WTC11 (cell line): ENCODE measurements at regions not wholly inside any gene's neighbourhood (a gene's known extent, or its start where the extent isn't known, plus 50 kb on each side); places are given as distances from the start of the nearest gene placed in this dataset.

Source experiments
- ATAC-seq: fragments of 200-7000 bp; cut with Tn5 transposase; 2 replicates; pipeline ENCODE4 v1.10.0; 2021; ENCODE audit warnings: mild to moderate bottlenecking, moderate library complexity
- CTCF ChIA-PET: fragments of 300-600 bp; sonication (Branson Sonifier 250); formaldehyde crosslinking; loops from one replicate; lab custom pipeline; 2021; ENCODE audit warnings: antibody characterized with exemption; lab: Charles Lee
- POLR2A ChIA-PET: fragments of 350-600 bp; sonication (Branson Sonifier 250); formaldehyde crosslinking; loops from one replicate; lab custom pipeline; 2021; ENCODE audit warnings: antibody characterized with exemption; lab: Charles Lee
- DNase-seq: peaks from one replicate; pipeline ENCODE4 v3.0.0; 2021; ENCODE audit warnings: low spot score
- H3K27ac Mint-ChIP-seq: 2 replicates; pipeline ENCODE4 v1.8.0; 2021; ENCODE audit warnings: mixed read lengths
- H3K27me3 Mint-ChIP-seq: 2 replicates; pipeline ENCODE4 v1.8.0; 2021; ENCODE audit warnings: low read depth, mild to moderate bottlenecking, moderate library complexity, mixed read lengths
- H3K36me3 Mint-ChIP-seq: 2 replicates; pipeline ENCODE4 v1.8.0; 2021; ENCODE audit warnings: mixed read lengths
- H3K4me1 Mint-ChIP-seq: 2 replicates; pipeline ENCODE4 v1.8.0; 2022; ENCODE audit warnings: mixed read lengths
- H3K4me3 Mint-ChIP-seq: 2 replicates; pipeline ENCODE4 v1.8.0; 2021; ENCODE audit warnings: mild to moderate bottlenecking, moderate library complexity, mixed read lengths
- H3K9me3 Mint-ChIP-seq: 2 replicates; pipeline ENCODE4 v1.8.0; 2021; ENCODE audit warnings: mixed read lengths
- CREM ChIP-seq: sonication (generic); formaldehyde crosslinking; IDR thresholded peaks from 2 replicates; pipeline ENCODE4 v1.8.1; 2022; ENCODE audit warnings: mild to moderate bottlenecking, missing genetic modification reagents, moderate library complexity
- E2F4 ChIP-seq: sonication (generic); formaldehyde crosslinking; IDR thresholded peaks from 2 replicates; pipeline ENCODE4 v1.8.1; 2022; ENCODE audit warnings: low read depth, mild to moderate bottlenecking, moderate library complexity, missing genetic modification reagents, borderline replicate concordance
- E2F5 ChIP-seq: sonication (generic); formaldehyde crosslinking; IDR thresholded peaks from 2 replicates; pipeline ENCODE4 v1.8.1; 2022; ENCODE audit warnings: mild to moderate bottlenecking, moderate library complexity, missing genetic modification reagents
- ERG ChIP-seq: fragments of 250-450 bp; sonication (Bioruptor Pico); IDR thresholded peaks from 2 replicates; pipeline ENCODE4 v1.8.0; 2021; ENCODE audit warnings: mild to moderate bottlenecking
- ESRRA ChIP-seq: sonication (generic); formaldehyde crosslinking; IDR thresholded peaks from 2 replicates; pipeline ENCODE4 v1.8.1; 2022; ENCODE audit warnings: mild to moderate bottlenecking, missing genetic modification reagents, borderline replicate concordance
- FOXJ3 ChIP-seq: sonication (generic); formaldehyde crosslinking; IDR thresholded peaks from 2 replicates; pipeline ENCODE4 v1.9.0; 2021; ENCODE audit warnings: missing genetic modification reagents, mild to moderate bottlenecking, borderline replicate concordance
- GABPB1 ChIP-seq: sonication (generic); formaldehyde crosslinking; IDR thresholded peaks from 2 replicates; pipeline ENCODE4 v1.8.1; 2023; ENCODE audit warnings: mild to moderate bottlenecking, missing genetic modification reagents
- GRHL2 ChIP-seq: fragments of 250-450 bp; sonication (Bioruptor Pico); IDR thresholded peaks from 2 replicates; pipeline ENCODE4 v1.8.0; 2022; ENCODE audit warnings: mild to moderate bottlenecking, moderate library complexity; ENCODE audit not compliant: insufficient replicate concordance, severe bottlenecking
- HMGA2 ChIP-seq: fragments of 250-450 bp; sonication (Bioruptor Pico); IDR thresholded peaks from 2 replicates; pipeline ENCODE4 v1.4.0; 2021; ENCODE audit warnings: mild to moderate bottlenecking, moderate library complexity
- MAX ChIP-seq: sonication (generic); formaldehyde crosslinking; IDR thresholded peaks from 2 replicates; pipeline ENCODE4 v1.8.0; 2022; ENCODE audit warnings: mild to moderate bottlenecking, missing genetic modification reagents
- NFATC4 ChIP-seq: fragments of 250-450 bp; sonication (Bioruptor Pico); IDR thresholded peaks from 2 replicates; pipeline ENCODE4 v1.9.0; 2021; ENCODE audit warnings: mild to moderate bottlenecking
- NR2C2 ChIP-seq: sonication (generic); formaldehyde crosslinking; IDR thresholded peaks from 2 replicates; pipeline ENCODE4 v1.8.0; 2022; ENCODE audit warnings: mild to moderate bottlenecking, missing genetic modification reagents
- PRDM15 ChIP-seq: sonication (generic); formaldehyde crosslinking; IDR thresholded peaks from 2 replicates; pipeline ENCODE4 v1.8.0; 2022; ENCODE audit warnings: missing genetic modification reagents
- PRRX2 ChIP-seq: fragments of 250-450 bp; sonication (Bioruptor Pico); IDR thresholded peaks from 2 replicates; pipeline ENCODE4 v1.8.0; 2021; ENCODE audit warnings: mild to moderate bottlenecking
- SMAD4 ChIP-seq: sonication (generic); formaldehyde crosslinking; IDR thresholded peaks from 2 replicates; pipeline ENCODE4 v1.8.0; 2022; ENCODE audit warnings: mild to moderate bottlenecking, missing genetic modification reagents
- STAT6 ChIP-seq: sonication (generic); formaldehyde crosslinking; conservative IDR thresholded peaks from 2 replicates; pipeline ENCODE4 v1.8.1; 2023; ENCODE audit warnings: mild to moderate bottlenecking, low read depth, missing genetic modification reagents, moderate library complexity
- TCF7 ChIP-seq: sonication (generic); formaldehyde crosslinking; IDR thresholded peaks from 2 replicates; pipeline ENCODE4 v1.8.0; 2022; ENCODE audit warnings: mild to moderate bottlenecking, low read depth, missing genetic modification reagents, moderate library complexity
- TEAD1 ChIP-seq: sonication (generic); formaldehyde crosslinking; IDR thresholded peaks from 2 replicates; pipeline ENCODE4 v1.8.0; 2022; ENCODE audit warnings: mild to moderate bottlenecking, missing genetic modification reagents
- ZNF219 ChIP-seq: sonication (generic); formaldehyde crosslinking; IDR thresholded peaks from 2 replicates; pipeline ENCODE4 v1.8.0; 2023; ENCODE audit warnings: missing genetic modification reagents, mild to moderate bottlenecking, borderline replicate concordance
- ZNF396 ChIP-seq: fragments of 250-450 bp; sonication (Bioruptor Pico); IDR thresholded peaks from 2 replicates; pipeline ENCODE4 v1.8.0; 2021; ENCODE audit warnings: mild to moderate bottlenecking, moderate library complexity, borderline replicate concordance
- ZNF671 ChIP-seq: fragments of 250-450 bp; sonication (Bioruptor Pico); IDR thresholded peaks from 2 replicates; pipeline ENCODE4 v1.8.0; 2021; ENCODE audit warnings: mild to moderate bottlenecking

GRCh38 chr12:34151019-34151418, 128.7 kb downstream of the ALG10 start:
- DNase-seq: no peak
- TF ChIP-seq FOXJ3 (CRISPR knock-in tag): no peak
- TF ChIP-seq MAX (CRISPR knock-in tag): no peak
- TF ChIP-seq ZNF671: no peak
- TF ChIP-seq ZNF396 (CRISPR knock-in tag): no peak
- no peak overlapping the region for H3K27ac Mint-ChIP-seq
- CTCF ChIA-PET: no interaction called here
- peaks cover 2% of the 10 kb centered on the region; the same call in 1 of the 2 replicates for H3K27me3 Mint-ChIP-seq
- H3K4me1 Mint-ChIP-seq: no peaks in the 10 kb centered on the region
- H3K36me3 Mint-ChIP-seq: peaks cover 51% of the 10 kb centered on the region
- peaks cover 64% of the 10 kb centered on the region for H3K9me3 Mint-ChIP-seq
- POLR2A ChIA-PET: no interaction called here
- no peak overlapping the region for H3K4me3 Mint-ChIP-seq
- ATAC-seq: no peak

- ChIA-PET POLR2A (no interaction called here), CTCF (no interaction called here)
- Mint-ChIP-seq H3K27me3 (peaks cover 5% of the 10 kb centered on the region), H3K4me1 (no peaks in the 10 kb centered on the region), H3K36me3 (peaks cover 66% of the 10 kb centered on the region), H3K9me3 (peaks cover 83% of the 10 kb centered on the region), H3K4me3 (no peak overlapping the region), H3K27ac (no peak overlapping the region)
- TF ChIP-seq ESRRA (CRISPR knock-in tag) (no peak), GRHL2 (no peak), TEAD1 (CRISPR knock-in tag) (no peak), STAT6 (CRISPR knock-in tag) (no peak), ZNF396 (CRISPR knock-in tag) (no peak), SMAD4 (no peak), PRDM15 (CRISPR knock-in tag) (no peak), TCF7 (no peak), GABPB1 (CRISPR knock-in tag) (no peak), HMGA2 (no peak), E2F5 (CRISPR knock-in tag) (no peak)
- DNase-seq (no peak), ATAC-seq (no peak)
These were observed 141.1 kb downstream of the ALG10 start for GRCh38 chr12:34163443-34163842.

- H3K9me3 Mint-ChIP-seq: peaks cover 76% of the 10 kb centered on the region
- H3K27me3 Mint-ChIP-seq: peaks cover 3% of the 10 kb centered on the region; the same call in 1 of the 2 replicates
- no peak overlapping the region for H3K27ac Mint-ChIP-seq
- POLR2A ChIA-PET: no interaction called here
- no peak for ATAC-seq
- CTCF ChIA-PET: no interaction called here
- peaks cover 64% of the 10 kb centered on the region for H3K36me3 Mint-ChIP-seq
- no peak for DNase-seq
- H3K4me1 Mint-ChIP-seq: no peaks in the 10 kb centered on the region
- no peak overlapping the region for H3K4me3 Mint-ChIP-seq
- TF ChIP-seq E2F4 (no peak), ERG (no peak), NR2C2 (CRISPR knock-in tag) (no peak), CREM (no peak), NFATC4 (no peak), ZNF396 (CRISPR knock-in tag) (no peak), PRRX2 (no peak), ZNF219 (CRISPR knock-in tag) (no peak)
These were observed 144.2 kb downstream of the ALG10 start for GRCh38 chr12:34166427-34167060.
